Mesothelial cell of epicardium (in vitro differentiated cells): ENCODE measurements at regions not wholly inside any gene's neighbourhood (a gene's known extent, or its start where the extent isn't known, plus 50 kb on each side); places are given as distances from the start of the nearest gene placed in this dataset.

Source experiments
- DNase-seq, 2 experiments: peaks; one replicate each; pipeline ENCODE4 v3.0.0; 2021; ENCODE audit warnings: low spot score in 2 of 2; ENCODE audit not compliant: unreplicated experiment in 2 of 2
- H3K27ac Mint-ChIP-seq: 2 replicates; pipeline ENCODE4 v1.8.0; 2021; ENCODE audit warnings: mixed read lengths
- H3K27me3 Mint-ChIP-seq: 2 replicates; pipeline ENCODE4 v1.8.0; 2021; ENCODE audit warnings: low read depth, mixed read lengths
- H3K36me3 Mint-ChIP-seq: 2 replicates; pipeline ENCODE4 v1.8.0; 2021; ENCODE audit warnings: mixed read lengths
- H3K4me1 Mint-ChIP-seq: 2 replicates; pipeline ENCODE4 v1.8.0; 2021; ENCODE audit warnings: mixed read lengths
- H3K4me3 Mint-ChIP-seq: 2 replicates; pipeline ENCODE4 v1.8.0; 2021; ENCODE audit warnings: mild to moderate bottlenecking, moderate library complexity, mixed read lengths
- H3K9me3 Mint-ChIP-seq: 2 replicates; pipeline ENCODE4 v1.8.0; 2021; ENCODE audit warnings: mixed read lengths
- TF ChIP-seq, protein P1 (sequence below): fragments of 200-600 bp; sonication (generic); IDR thresholded peaks from one replicate; pipeline ENCODE4 v1.5.0; 2021; ENCODE audit warnings: antibody characterized with exemption; ENCODE audit not compliant: unreplicated experiment

DNA sequence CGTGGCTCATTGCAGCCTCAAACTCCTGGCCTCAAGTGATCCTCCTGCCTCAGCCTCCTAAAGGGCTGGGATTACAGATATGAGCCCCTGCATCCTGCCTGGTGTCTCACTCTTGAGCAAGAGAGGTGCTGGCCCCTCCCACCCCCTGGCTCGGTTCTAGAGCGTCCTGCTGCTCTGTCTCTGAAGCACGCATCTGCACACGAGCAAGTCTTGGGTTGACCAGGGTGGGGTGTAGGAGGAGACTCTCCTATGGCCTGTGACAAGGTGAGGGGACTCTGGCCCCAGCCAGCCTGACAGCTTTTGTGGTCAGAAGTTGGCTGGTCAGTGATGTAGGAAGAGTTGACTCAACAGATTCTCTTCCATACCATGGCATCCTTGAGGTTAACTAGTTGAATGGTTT lies 110.7 kb upstream of the CARD11 start:
- Mint-ChIP-seq H3K27ac (no peak overlapping the region), H3K27me3 (peaks cover 14% of the 10 kb centered on the region), H3K4me1 (peaks cover 9% of the 10 kb centered on the region), H3K4me3 (no peak overlapping the region), H3K36me3 (peaks cover 2% of the 10 kb centered on the region), H3K9me3 (peaks cover 7% of the 10 kb centered on the region)
- TF ChIP-seq, protein P1, sequence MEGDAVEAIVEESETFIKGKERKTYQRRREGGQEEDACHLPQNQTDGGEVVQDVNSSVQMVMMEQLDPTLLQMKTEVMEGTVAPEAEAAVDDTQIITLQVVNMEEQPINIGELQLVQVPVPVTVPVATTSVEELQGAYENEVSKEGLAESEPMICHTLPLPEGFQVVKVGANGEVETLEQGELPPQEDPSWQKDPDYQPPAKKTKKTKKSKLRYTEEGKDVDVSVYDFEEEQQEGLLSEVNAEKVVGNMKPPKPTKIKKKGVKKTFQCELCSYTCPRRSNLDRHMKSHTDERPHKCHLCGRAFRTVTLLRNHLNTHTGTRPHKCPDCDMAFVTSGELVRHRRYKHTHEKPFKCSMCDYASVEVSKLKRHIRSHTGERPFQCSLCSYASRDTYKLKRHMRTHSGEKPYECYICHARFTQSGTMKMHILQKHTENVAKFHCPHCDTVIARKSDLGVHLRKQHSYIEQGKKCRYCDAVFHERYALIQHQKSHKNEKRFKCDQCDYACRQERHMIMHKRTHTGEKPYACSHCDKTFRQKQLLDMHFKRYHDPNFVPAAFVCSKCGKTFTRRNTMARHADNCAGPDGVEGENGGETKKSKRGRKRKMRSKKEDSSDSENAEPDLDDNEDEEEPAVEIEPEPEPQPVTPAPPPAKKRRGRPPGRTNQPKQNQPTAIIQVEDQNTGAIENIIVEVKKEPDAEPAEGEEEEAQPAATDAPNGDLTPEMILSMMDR = no peak
- no peak for DNase-seq

DNA sequence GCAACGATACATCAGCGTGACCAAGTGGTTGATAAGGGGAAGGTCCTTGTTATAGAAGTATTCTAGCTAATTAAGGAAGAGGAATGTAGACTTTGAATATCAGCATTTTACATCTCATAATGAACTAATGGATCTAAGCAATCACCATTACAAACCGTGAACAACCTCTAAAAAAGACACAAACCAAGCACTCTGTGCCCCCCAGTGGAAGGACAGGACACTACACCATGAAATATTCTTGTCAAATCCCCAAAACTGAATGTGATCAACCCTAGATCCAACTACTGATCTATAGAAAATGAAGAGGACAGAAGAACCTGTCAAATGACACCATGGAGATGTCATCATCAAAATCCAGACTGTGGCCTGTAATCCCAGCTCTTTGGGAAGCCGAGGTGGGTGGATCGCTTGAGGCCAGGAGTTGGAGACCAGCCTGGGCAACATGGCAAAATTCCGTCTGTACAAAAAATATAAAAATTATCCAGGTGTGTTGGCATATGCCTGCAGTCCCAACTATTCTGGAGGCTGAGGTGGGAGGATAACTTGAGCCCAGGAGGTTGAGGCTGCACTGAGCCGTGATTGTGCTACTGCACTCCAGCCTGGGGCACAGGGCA lies 111.3 kb upstream of the CARD11 start:
- Mint-ChIP-seq H3K9me3 (peaks cover 7% of the 10 kb centered on the region), H3K4me1 (peaks cover 9% of the 10 kb centered on the region), H3K27me3 (peaks cover 12% of the 10 kb centered on the region), H3K27ac (no peak overlapping the region), H3K4me3 (no peak overlapping the region), H3K36me3 (peaks cover 2% of the 10 kb centered on the region)
- DNase-seq = no peak
- TF ChIP-seq, protein P1 = peak; percentile 72

DNA sequence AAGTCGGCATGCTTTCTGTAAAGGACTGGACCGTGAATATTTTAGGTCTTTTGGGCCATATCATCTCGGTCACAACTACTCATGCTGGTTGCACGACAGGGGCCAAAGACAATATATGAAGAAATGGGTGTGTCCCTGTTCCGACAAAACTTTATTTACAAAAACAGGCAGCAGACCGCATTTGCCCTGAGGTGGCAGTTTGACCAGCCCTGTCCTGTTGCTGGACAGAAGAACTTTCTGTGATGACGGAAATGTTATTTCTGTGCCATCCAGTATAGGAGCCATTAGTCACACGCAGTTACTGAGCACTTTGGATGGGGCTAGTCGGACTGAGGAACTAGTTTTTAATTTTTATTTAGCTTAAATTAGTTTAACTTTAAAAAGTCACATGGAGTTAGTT lies 112.8 kb upstream of the CARD11 start:
- H3K4me3 Mint-ChIP-seq = no peak overlapping the region

DNA sequence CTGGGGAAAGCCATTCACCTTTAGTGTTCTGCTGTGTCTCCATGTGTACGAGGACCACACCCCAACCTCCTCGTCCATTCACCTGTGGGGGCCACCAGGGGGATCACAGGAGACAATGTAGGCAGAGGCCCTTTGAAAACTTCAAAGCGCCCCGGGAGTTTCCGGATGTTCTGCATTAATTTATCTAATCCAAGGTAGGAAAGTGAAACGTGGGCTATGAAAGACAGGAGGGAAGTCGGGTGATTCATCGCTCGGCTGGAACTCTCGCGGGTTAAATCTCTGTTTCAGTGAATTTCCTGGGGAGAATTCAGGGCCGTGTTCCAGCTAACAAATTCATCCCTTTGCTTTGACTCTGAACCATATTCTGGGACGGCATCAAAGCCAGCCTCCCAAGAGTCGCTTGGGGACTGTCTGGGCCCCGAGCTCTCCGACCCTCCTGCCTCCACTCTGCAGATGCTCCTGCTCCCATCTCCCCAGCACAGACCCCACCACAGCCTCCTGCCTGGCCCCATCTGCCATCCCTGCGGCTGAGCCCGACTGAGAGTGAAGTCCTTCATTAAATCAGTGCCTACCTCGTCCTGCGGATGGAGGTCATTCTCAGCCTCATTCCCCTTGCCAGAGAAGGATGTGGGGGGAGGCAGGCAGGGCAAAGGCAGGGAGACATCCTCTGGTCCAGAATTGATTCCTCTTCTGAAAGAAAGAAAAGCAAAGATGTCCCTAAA lies 114.1 kb upstream of the CARD11 start:
- no peak overlapping the region for H3K27ac Mint-ChIP-seq
- TF ChIP-seq, protein P1 = no peak
- DNase-seq = no peak

More for the DNA sequence above, 112.8 kb upstream of the CARD11 start:
- Mint-ChIP-seq H3K27me3 (peaks cover 11% of the 10 kb centered on the region), H3K36me3 (peaks cover 2% of the 10 kb centered on the region), H3K27ac (no peak overlapping the region), H3K4me1 (peaks cover 9% of the 10 kb centered on the region), H3K9me3 (peaks cover 7% of the 10 kb centered on the region)
- TF ChIP-seq, protein P1 = no peak
- no peak for DNase-seq

DNA sequence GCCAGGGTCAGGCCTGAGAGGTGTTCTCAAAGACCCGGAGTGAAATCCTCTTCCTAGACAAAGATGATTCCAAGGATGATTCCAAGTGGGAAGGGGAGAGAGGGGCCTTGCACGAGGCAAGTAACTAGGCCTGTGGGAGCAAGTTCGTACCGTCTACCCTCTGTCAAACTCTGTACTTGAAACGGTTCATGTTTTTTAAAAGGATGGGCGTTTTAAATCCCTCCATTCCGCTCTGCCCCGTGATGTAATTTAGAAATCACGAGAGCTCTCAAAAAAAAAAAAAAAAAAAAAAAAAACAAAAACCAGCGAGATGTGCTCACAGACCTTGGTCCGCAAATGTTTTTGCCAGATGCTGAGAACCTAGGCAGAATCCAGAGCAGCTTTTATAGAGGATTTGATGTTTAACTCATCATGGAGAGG lies 114.7 kb upstream of the CARD11 start:
- Mint-ChIP-seq H3K27ac (no peak overlapping the region), H3K9me3 (peaks cover 7% of the 10 kb centered on the region), H3K36me3 (peaks cover 2% of the 10 kb centered on the region), H3K4me1 (peaks cover 9% of the 10 kb centered on the region), H3K27me3 (peaks cover 9% of the 10 kb centered on the region), H3K4me3 (no peak overlapping the region)
- TF ChIP-seq, protein P1 = no peak
- DNase-seq = no peak

More for the DNA sequence above, 114.1 kb upstream of the CARD11 start:
- peaks cover 2% of the 10 kb centered on the region for H3K36me3 Mint-ChIP-seq
- H3K4me3 Mint-ChIP-seq = no peak overlapping the region
- peaks cover 9% of the 10 kb centered on the region for H3K27me3 Mint-ChIP-seq
- H3K4me1 Mint-ChIP-seq = peaks cover 9% of the 10 kb centered on the region
- H3K9me3 Mint-ChIP-seq = peaks cover 7% of the 10 kb centered on the region
